ENCODE measurements at regions not wholly inside any gene's neighbourhood (a gene's known extent, or its start where the extent isn't known, plus 50 kb on each side); places are given as distances from the start of the nearest gene placed in this dataset.

- Histone ChIP-seq H3K27me3 (ENCODE audit: insufficient read depth, low read length) (no peaks in the 10 kb centered on the region), H4K20me1 (ENCODE audit: insufficient read depth, low read length) (no peaks in the 10 kb centered on the region), H3K4me2 (ENCODE audit: low read length) (peak overlapping the region; percentile 56), H3K36me3 (ENCODE audit: insufficient read depth, low read length) (no peaks in the 10 kb centered on the region), H3K9ac (ENCODE audit: low read length) (peak overlapping the region; percentile 36), H2AFZ (ENCODE audit: low read depth, low read length) (peak overlapping the region; percentile 2), H3K79me2 (ENCODE audit: insufficient read depth, low read length) (no peaks in the 10 kb centered on the region), H3K4me1 (ENCODE audit: insufficient read depth, low read length) (peaks cover 21% of the 10 kb centered on the region), H3K27ac (ENCODE audit: low read depth, low read length) (peak overlapping the region; percentile 26), H3K9me3 (ENCODE audit: insufficient read depth, low read depth, low read length) (peaks cover 3% of the 10 kb centered on the region), H3K4me3 (ENCODE audit: insufficient read depth, low read depth, low read length) (no peak overlapping the region)
- FAIRE-seq: no peak
- Mint-ChIP-seq H3K36me3 (ENCODE audit: low read depth, unreplicated experiment) (no peaks in the 10 kb centered on the region), H3K27me3 (ENCODE audit: low read depth, unreplicated experiment) (peaks cover 9% of the 10 kb centered on the region), H3K4me3 (ENCODE audit: unreplicated experiment) (no peak overlapping the region), H3K27ac (ENCODE audit: unreplicated experiment) (no peak overlapping the region), H3K9me3 (ENCODE audit: unreplicated experiment) (peaks cover 3% of the 10 kb centered on the region), H3K4me1 (ENCODE audit: low read depth, unreplicated experiment) (no peaks in the 10 kb centered on the region)
- DNase-seq (ENCODE audit: low read depth): peak; percentile 54
- no peak for TF ChIP-seq EZH2 (IDR thresholded peaks at IDR 0.05; ENCODE audit: insufficient read depth, low read length)
- TF ChIP-seq, protein P1, sequence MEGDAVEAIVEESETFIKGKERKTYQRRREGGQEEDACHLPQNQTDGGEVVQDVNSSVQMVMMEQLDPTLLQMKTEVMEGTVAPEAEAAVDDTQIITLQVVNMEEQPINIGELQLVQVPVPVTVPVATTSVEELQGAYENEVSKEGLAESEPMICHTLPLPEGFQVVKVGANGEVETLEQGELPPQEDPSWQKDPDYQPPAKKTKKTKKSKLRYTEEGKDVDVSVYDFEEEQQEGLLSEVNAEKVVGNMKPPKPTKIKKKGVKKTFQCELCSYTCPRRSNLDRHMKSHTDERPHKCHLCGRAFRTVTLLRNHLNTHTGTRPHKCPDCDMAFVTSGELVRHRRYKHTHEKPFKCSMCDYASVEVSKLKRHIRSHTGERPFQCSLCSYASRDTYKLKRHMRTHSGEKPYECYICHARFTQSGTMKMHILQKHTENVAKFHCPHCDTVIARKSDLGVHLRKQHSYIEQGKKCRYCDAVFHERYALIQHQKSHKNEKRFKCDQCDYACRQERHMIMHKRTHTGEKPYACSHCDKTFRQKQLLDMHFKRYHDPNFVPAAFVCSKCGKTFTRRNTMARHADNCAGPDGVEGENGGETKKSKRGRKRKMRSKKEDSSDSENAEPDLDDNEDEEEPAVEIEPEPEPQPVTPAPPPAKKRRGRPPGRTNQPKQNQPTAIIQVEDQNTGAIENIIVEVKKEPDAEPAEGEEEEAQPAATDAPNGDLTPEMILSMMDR (IDR thresholded peaks at IDR 0.05; ENCODE audit: insufficient read depth, low read depth, low read length): no peak
Observed at GRCh38 chr11:35064114-35064800, 74.7 kb upstream of the CD44 start.

- Histone ChIP-seq H3K9ac (ENCODE audit: low read length) (no peak overlapping the region), H3K9me3 (ENCODE audit: insufficient read depth, low read depth, low read length) (peaks cover 6% of the 10 kb centered on the region), H3K4me2 (ENCODE audit: low read length) (no peak overlapping the region), H3K79me2 (ENCODE audit: insufficient read depth, low read length) (no peaks in the 10 kb centered on the region), H3K27me3 (ENCODE audit: insufficient read depth, low read length) (no peaks in the 10 kb centered on the region), H3K4me1 (ENCODE audit: insufficient read depth, low read length) (peaks cover 21% of the 10 kb centered on the region), H4K20me1 (ENCODE audit: insufficient read depth, low read length) (no peaks in the 10 kb centered on the region), H2AFZ (ENCODE audit: low read depth, low read length) (no peak overlapping the region), H3K4me3 (ENCODE audit: insufficient read depth, low read depth, low read length) (no peak overlapping the region), H3K36me3 (ENCODE audit: insufficient read depth, low read length) (no peaks in the 10 kb centered on the region), H3K27ac (ENCODE audit: low read depth, low read length) (no peak overlapping the region)
- H3K36me3 Mint-ChIP-seq (ENCODE audit: low read depth, unreplicated experiment): peaks cover 2% of the 10 kb centered on the region
- FAIRE-seq (peak; percentile 5), DNase-seq (ENCODE audit: low read depth) (peak; percentile 65)
- TF ChIP-seq, protein P1 (IDR thresholded peaks at IDR 0.05; ENCODE audit: insufficient read depth, low read depth, low read length): no peak
- TF ChIP-seq EZH2 (IDR thresholded peaks at IDR 0.05; ENCODE audit: insufficient read depth, low read length): no peak
- no peaks in the 10 kb centered on the region for H3K4me1 Mint-ChIP-seq (ENCODE audit: low read depth, unreplicated experiment)
- H3K27me3 Mint-ChIP-seq (ENCODE audit: low read depth, unreplicated experiment): peaks cover 9% of the 10 kb centered on the region
- H3K4me3 Mint-ChIP-seq (ENCODE audit: unreplicated experiment): no peak overlapping the region
- no peak overlapping the region for H3K27ac Mint-ChIP-seq (ENCODE audit: unreplicated experiment)
- H3K9me3 Mint-ChIP-seq (ENCODE audit: unreplicated experiment): peaks cover 7% of the 10 kb centered on the region
Observed at GRCh38 chr11:35065566-35065965, 73.4 kb upstream of the CD44 start.

DNA sequence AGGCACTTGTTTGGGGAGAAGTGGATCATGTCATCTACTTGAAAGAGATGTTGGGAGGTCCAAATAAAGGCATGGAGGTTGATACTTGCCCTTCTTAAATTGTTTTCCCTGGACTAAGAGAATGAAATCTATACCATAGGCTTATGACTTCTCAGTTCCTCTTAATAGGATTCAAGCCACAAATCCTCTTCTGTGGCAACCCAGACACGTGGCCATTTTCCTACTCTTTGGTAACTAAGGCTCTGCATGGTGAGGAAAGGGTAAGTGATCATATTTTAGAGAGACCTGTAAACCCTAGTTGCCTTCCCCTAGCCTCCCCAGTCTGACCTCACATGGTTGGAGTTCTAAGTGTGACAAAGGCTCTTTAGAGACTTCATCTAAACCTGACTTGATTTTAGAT lies 72.9 kb upstream of the CD44 start:
- no peak overlapping the region for H3K4me3 Mint-ChIP-seq (ENCODE audit: unreplicated experiment)
- Histone ChIP-seq H3K36me3 (ENCODE audit: insufficient read depth, low read length) (no peaks in the 10 kb centered on the region), H3K27ac (ENCODE audit: low read depth, low read length) (no peak overlapping the region), H4K20me1 (ENCODE audit: insufficient read depth, low read length) (no peaks in the 10 kb centered on the region), H3K4me1 (ENCODE audit: insufficient read depth, low read length) (peaks cover 21% of the 10 kb centered on the region), H3K9me3 (ENCODE audit: insufficient read depth, low read depth, low read length) (peaks cover 6% of the 10 kb centered on the region), H3K4me3 (ENCODE audit: insufficient read depth, low read depth, low read length) (no peak overlapping the region), H3K4me2 (ENCODE audit: low read length) (no peak overlapping the region), H3K9ac (ENCODE audit: low read length) (no peak overlapping the region), H2AFZ (ENCODE audit: low read depth, low read length) (no peak overlapping the region), H3K27me3 (ENCODE audit: insufficient read depth, low read length) (no peaks in the 10 kb centered on the region), H3K79me2 (ENCODE audit: insufficient read depth, low read length) (no peaks in the 10 kb centered on the region)
- H3K36me3 Mint-ChIP-seq (ENCODE audit: low read depth, unreplicated experiment): peaks cover 2% of the 10 kb centered on the region
- H3K27ac Mint-ChIP-seq (ENCODE audit: unreplicated experiment): no peak overlapping the region
- no peak for TF ChIP-seq EZH2 (IDR thresholded peaks at IDR 0.05; ENCODE audit: insufficient read depth, low read length)
- TF ChIP-seq, protein P1 (IDR thresholded peaks at IDR 0.05; ENCODE audit: insufficient read depth, low read depth, low read length): no peak
- no peaks in the 10 kb centered on the region for H3K4me1 Mint-ChIP-seq (ENCODE audit: low read depth, unreplicated experiment)
- peaks cover 9% of the 10 kb centered on the region for H3K27me3 Mint-ChIP-seq (ENCODE audit: low read depth, unreplicated experiment)
- peaks cover 9% of the 10 kb centered on the region for H3K9me3 Mint-ChIP-seq (ENCODE audit: unreplicated experiment)
- DNase-seq (ENCODE audit: low read depth) (no peak), FAIRE-seq (no peak)

Data from astrocyte (in vitro differentiated cells and primary cell).